Left lung (tissue), 2 donors: ENCODE measurements at regions not wholly inside any gene's neighbourhood (a gene's known extent, or its start where the extent isn't known, plus 50 kb on each side); places are given as distances from the start of the nearest gene placed in this dataset.

Source experiments
- microRNA-seq, 2 donors: library from miRNA; unstranded; fragments of <30 nt; microRNA quantifications; one replicate each; pipeline ENCODE4, GENCODE V29; 2019
- donor health status: DM: no; HTN: yes; CAD: no.
- donor health status: DM: no; HTN: no; CAD: no.

Small RNA genes in the stretch of these regions (microRNA-seq; reads per million reads assigned to microRNA genes)
- gene MIR6080: 0 reads per million in 2 donors
